ENCODE measurements at regions not wholly inside any gene's neighbourhood (a gene's known extent, or its start where the extent isn't known, plus 50 kb on each side); places are given as distances from the start of the nearest gene placed in this dataset.
"Not testable (repeated sequence)": the region's sequence is repeated elsewhere in the genome, so short reads cannot be mapped to it uniquely, and the experiment has no call there.

DNA sequence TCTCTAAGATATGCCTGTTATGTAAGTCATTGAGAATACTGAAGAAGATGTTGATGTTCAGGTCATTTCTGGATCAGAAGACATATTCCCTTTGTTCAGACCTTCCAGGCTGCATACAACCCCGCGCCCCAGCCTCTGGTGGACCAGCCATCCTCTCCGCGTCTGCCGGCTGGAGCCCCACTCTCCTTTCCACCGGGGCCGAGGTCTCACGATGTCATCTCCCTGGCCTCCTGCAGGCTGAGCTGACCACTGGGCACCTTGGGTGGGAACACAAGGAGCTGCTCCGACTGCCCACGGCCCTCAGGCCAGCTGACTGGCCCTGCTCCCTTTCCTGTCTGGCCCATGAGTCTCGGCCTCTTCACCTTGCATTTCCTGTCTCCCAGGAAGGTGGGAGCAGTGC lies 124.6 kb downstream of the SHANK2 start:
- no peak for DNase-seq (ENCODE audit: low spot score)

DNA sequence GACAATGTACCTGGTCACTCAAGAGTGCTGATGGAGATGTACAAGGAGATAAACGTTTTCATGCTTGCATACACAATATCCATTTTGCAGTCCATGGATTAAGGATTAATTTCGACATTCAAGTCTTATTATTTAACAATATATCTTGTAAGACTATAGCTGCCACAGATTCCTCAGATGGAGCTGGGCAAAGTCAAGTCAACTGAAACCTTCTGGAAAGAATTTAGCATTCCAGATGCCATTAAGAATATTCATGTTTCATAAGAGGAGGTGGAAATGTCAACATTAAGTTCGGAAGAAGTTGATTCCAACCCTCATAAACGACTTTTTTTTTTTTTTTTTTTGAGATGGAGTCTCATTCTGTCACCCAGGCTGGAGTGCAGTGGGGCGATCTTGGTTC lies 126.0 kb downstream of the SHANK2 start:
- not testable (repeated sequence) for DNase-seq (ENCODE audit: low spot score)

DNA sequence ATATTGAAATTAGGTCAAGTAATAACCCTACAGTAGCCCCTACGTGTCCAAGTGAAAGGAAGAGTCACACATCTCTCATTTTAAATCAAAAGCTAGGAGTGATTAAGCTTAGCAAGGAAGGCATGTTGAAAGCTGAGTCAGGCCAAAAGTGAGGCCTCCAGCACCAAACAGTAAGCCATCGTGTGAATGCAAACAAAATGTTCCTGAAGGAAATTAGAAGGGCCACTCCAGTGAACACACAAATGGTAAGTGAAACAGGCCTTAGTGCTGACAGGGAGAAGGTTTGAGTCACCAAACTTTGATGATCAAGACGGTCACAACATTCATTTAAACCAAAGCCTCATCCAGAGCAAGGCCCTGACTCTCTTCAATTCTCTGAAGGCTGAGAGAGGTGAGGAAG lies 127.2 kb downstream of the SHANK2 start:
- DNase-seq (ENCODE audit: low spot score), result no peak

DNA sequence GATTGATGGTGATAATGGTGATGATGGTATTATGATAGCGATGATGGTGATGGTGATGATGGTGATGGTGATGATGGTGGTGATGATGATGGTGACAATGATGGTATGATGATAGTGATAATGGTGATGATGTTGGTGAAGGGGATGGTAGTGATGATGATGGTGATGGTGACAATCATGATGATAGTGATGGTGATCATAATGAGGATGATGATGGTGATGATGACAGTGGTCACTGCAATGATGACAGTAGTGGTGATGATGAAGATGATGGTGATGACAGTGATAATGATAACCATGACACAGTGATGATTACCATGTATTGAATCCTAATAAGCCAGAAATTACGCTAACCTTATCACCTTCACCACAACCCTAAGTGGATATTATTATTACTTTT lies 128.2 kb downstream of the SHANK2 start:
- DNase-seq (ENCODE audit: low spot score), result no peak

DNA sequence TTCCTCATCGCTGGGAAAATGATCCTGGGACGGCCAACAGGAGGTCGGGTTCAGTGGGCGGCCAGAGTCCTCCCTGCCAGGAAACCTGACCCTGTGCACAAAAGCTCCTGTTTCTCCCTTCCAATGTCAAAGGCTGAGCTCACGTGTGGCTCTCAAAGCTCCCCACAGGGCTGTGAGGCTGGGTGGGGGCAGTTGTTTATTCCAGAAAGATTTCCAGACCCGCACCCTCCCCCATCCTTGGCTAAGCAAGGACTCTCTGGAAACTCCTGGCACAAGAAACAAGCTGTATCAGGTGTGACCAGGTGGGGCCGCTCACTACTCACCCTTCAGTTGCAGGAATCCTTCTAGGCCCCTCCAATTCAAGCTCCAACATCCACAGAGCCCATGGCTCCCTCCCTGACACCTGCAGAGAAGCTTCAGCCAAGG lies 131.9 kb downstream of the SHANK2 start:
- no peak for DNase-seq (ENCODE audit: low spot score)

DNA sequence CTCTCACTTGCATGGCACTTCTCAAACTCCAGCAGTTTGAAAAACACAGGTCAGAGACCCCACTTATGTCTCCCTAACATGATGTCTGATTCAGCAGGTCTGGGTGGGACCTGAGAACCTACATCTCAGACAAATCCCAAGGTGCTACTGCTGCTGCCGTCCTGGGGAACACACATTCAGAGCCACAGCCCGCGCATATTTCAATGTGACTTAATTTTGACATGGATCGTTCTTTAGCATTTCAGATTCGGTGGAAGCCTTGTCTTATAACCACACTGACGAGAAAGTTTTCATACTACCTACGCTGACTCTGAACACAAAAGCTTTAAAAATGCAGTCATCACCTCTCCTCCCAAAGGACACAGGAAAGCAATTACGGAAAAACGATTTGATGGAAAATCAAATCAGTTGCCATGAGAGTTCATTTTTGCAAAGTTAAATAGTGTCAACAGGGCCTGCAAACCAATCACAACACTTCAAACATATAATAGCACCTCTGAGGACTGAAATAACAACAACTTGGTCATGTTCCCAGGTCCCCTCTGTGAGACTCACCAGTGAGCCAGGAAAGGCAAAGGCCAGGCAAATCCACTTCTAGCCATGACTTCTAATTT lies 132.6 kb downstream of the SHANK2 start:
- no peak for DNase-seq (ENCODE audit: low spot score)

GRCh38 chr11:71118671-71119250 lies 133.6 kb downstream of the SHANK2 start:
- DNase-seq (ENCODE audit: low spot score), result no peak

- no peak for DNase-seq (ENCODE audit: low spot score)
Measured at GRCh38 chr11:71117311-71117710, 135.1 kb downstream of the SHANK2 start.

DNA sequence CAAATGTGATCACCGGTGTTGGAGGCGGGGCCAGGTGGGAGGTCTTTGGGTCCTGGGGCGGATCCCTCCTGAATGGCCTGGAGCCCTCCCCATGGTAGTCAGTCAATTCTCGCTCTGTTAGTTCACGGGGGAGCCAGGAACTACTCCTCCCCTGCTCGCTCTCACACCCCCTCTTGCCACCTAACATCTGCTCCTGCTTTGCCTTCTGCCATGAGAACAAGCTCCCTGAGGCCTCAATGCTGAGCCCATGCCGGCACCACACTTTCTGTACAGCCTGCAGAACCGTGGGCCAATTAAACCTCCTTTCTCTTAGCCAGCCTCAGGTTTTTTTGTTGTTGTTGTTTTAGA lies 135.7 kb downstream of the SHANK2 start:
- no peak for DNase-seq (ENCODE audit: low spot score)

- no peak for DNase-seq (ENCODE audit: low spot score)
Measured at GRCh38 chr11:71115770-71116692, 136.3 kb downstream of the SHANK2 start.

GRCh38 chr11:71114124-71114851 lies 138.1 kb downstream of the SHANK2 start:
- no peak for DNase-seq (ENCODE audit: low spot score)

DNA sequence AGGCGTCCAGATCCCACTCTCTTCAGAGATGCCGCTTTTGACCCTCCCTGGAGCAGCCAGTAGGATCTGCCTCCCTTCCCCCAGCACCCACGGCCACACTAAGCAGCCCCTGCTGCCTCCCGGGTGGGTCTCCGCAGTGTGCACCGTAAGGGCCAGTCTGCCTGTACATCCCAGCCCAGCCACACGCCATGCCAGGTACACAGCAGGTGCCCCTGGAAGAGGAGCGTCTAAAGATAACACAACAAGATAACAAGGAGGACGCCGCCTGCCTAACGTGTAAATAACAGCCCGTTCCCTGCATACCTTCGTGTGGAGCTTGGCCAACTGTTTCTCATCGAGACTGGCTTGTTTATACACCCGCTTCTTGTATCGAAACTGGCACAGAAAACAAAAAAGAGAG lies 139.4 kb downstream of the SHANK2 start:
- no peak for DNase-seq (ENCODE audit: low spot score)

GRCh38 chr11:71112454-71112853 lies 139.9 kb downstream of the SHANK2 start:
- no peak for DNase-seq (ENCODE audit: low spot score)

- no peak for DNase-seq (ENCODE audit: low spot score)
Measured at GRCh38 chr11:71109586-71109985, 142.8 kb downstream of the SHANK2 start.

- no peak for DNase-seq (ENCODE audit: low spot score)
Measured at GRCh38 chr11:71109186-71109585, 143.2 kb downstream of the SHANK2 start.

GRCh38 chr11:71108013-71108865 lies 144.1 kb downstream of the SHANK2 start:
- no peak for DNase-seq (ENCODE audit: low spot score)

DNA sequence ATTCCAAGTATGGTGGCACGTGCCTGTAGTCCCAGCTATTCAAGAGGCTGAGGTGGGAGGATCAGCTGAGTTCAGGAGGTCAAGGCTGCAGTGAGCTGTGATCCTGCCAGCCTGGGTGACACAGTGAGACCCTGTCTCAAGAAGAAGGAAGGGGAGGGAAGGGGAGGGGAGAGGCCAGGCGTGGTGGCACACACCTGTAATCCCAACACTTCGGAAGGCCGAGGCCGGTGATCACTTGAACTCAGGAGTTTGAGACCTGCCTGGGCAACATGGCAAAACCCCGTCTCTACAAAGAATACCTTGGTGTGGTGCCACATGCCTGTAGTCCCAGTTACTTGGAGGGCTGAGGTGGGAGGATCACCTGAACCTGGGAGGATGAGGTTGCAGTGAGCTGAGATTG lies 145.7 kb downstream of the SHANK2 start:
- no peak for DNase-seq (ENCODE audit: low spot score)

DNA sequence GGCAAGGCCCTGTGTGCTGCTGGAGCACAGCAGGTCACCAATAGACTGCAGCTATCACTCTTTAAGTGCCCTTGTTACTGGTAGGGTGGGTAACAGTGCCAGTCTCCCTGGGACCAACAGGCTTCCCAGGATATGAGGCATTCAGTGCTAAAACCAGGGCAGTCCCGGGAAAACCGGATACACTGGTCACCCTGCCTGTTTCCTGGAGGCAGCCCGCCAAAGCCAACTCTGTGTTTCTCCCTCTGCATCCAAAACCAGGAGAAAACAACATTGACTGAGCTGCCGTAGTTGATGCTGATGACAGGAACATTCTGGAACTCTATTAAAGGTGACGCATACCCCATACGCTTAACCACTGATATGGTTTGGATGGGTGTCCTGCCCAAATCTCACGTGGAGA lies 149.1 kb downstream of the SHANK2 start:
- DNase-seq (ENCODE audit: low spot score), result no peak

DNA sequence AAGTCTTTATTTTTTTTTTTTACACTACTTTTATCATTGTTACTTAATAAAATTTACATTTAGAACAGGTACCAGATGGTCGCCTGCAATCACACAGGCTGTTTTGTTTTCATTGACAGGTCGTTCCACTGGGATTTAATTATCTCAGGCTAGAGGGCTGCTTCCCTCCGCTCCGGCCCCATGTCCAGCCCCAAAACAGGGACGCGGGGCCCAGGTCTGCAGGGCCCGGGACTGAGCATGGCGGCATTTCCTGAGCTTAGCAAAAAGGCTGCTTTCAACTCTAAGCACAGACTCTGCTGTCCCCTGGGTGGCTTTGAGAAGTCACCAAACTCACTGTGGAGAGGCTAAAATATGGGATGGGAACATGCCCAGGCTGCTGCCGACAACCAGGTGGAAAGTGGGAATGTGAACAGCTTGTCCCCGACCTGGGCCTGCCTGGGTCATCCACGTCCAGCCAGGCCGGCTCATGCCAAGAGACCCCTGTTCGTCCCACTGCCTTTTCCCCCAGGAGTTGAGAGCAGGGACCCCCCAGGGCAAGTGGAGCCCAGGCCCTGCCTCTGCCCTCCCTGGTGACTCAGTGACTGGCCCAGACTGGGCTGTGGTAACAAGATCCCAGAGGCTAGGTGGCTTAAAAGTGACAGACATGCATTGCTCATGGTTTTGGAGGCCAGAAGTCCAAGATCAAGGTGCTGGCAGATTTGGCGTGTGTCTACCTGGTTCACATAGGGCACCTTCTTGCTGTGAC lies 150.0 kb downstream of the SHANK2 start:
- DNase-seq (ENCODE audit: low spot score), result no peak

DNA sequence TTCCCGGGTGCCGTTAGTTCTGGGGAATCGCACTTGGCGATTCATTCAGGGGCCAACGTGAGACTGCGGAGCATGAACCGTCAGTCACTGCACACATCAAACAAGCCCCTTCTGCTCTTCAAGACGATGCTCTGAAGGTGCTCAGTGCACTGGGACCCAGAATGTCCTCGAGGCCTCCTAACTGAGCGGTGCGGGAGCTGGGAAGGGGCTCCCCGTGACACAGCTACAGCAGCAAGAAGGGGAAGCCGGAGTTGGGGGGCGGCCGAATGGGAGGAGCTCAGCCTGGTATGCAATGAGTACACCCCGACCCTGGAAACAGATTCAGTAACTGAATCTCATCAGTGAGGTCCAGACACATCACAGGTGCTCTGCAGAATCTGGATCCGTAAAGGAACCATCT lies 150.8 kb downstream of the SHANK2 start:
- DNase-seq (ENCODE audit: low spot score), result no peak

DNA sequence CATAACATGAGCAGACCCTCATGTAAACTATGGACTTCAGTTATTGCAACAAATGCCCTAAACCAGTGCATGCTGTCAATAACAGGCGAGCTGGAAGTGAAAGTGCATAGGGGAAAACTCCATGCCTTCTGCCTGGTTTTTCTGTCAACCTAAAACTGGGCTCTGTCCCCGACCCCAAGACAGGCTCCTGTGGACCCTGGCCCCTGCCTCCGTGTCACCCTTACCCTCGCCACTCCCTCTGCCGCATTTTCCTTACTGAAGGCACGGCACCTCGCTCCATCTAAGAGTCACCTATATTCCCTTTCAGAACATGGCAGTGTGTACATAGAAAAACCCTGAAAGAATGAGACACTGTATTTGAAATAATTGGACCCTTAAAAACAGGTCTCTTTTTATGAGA lies 151.3 kb downstream of the SHANK2 start:
- no peak for DNase-seq (ENCODE audit: low spot score)

Data from ureter (tissue), 1 donor.